H9 (cell line): ENCODE measurements at regions not wholly inside any gene's neighbourhood (a gene's known extent, or its start where the extent isn't known, plus 50 kb on each side); places are given as distances from the start of the nearest gene placed in this dataset.

Source experiments
- DNase-seq: peaks from one replicate; pipeline ENCODE4 v3.0.0-alpha.2; 2017
- H2AFZ ChIP-seq: one replicate; pipeline ENCODE4 v1.6.1; 2013; ENCODE audit warnings: mild to moderate bottlenecking, low read length, control low read depth, moderate library complexity
- H2AK5ac ChIP-seq: 2 replicates; pipeline ENCODE4 v1.6.1; 2013; ENCODE audit warnings: low read length, control low read depth, mixed read lengths; ENCODE audit not compliant: insufficient read length
- H2BK120ac ChIP-seq: one replicate; pipeline ENCODE4 v1.6.1; 2013; ENCODE audit warnings: low read depth, mild to moderate bottlenecking, low read length, control low read depth, inconsistent platforms; ENCODE audit not compliant: poor library complexity, severe bottlenecking
- H2BK12ac ChIP-seq: 2 replicates; pipeline ENCODE4 v1.6.1; 2013; ENCODE audit warnings: low read length, control low read depth, mixed read lengths, low read depth; ENCODE audit not compliant: insufficient read length
- H2BK15ac ChIP-seq: 2 replicates; pipeline ENCODE4 v1.6.1; 2013; ENCODE audit warnings: low read depth, low read length, control low read depth
- H2BK20ac ChIP-seq: one replicate; pipeline ENCODE4 v1.6.1; 2013; ENCODE audit warnings: low read depth, mild to moderate bottlenecking, low read length, control low read depth, inconsistent platforms; ENCODE audit not compliant: poor library complexity, severe bottlenecking
- H2BK5ac ChIP-seq: 2 replicates; pipeline ENCODE4 v1.6.1; 2013; ENCODE audit warnings: low read length, control low read depth, mixed read lengths; ENCODE audit not compliant: insufficient read length
- H3K14ac ChIP-seq: 2 replicates; pipeline ENCODE4 v1.6.1; 2013; ENCODE audit warnings: low read length, control low read depth; ENCODE audit not compliant: insufficient read depth
- H3K18ac ChIP-seq: 2 replicates; pipeline ENCODE4 v1.6.1; 2013; ENCODE audit warnings: low read depth, mild to moderate bottlenecking, mixed read lengths, low read length, control low read depth; ENCODE audit not compliant: insufficient read length
- H3K23ac ChIP-seq: 2 replicates; pipeline ENCODE4 v1.6.1; 2013; ENCODE audit warnings: low read length, control low read depth, mixed read lengths, low read depth; ENCODE audit not compliant: insufficient read length
- H3K23me2 ChIP-seq: 2 replicates; pipeline ENCODE4 v1.6.1; 2013; ENCODE audit warnings: low read depth, mild to moderate bottlenecking, mixed read lengths, low read length, control low read depth; ENCODE audit not compliant: insufficient read length, poor library complexity, severe bottlenecking
- H3K27ac ChIP-seq: 2 replicates; pipeline ENCODE4 v1.5.1; 2013; ENCODE audit warnings: low read length, control low read depth, mixed read lengths, low read depth; ENCODE audit not compliant: insufficient read length
- H3K27me3 ChIP-seq: 2 replicates; pipeline ENCODE4 v1.6.1; 2013; ENCODE audit warnings: low read length, control low read depth, inconsistent platforms; ENCODE audit not compliant: insufficient read depth
- H3K4ac ChIP-seq: 2 replicates; pipeline ENCODE4 v1.6.1; 2013; ENCODE audit warnings: low read depth, mild to moderate bottlenecking, control low read depth, inconsistent platforms, low read length, moderate library complexity
- H3K4me1 ChIP-seq: 2 replicates; pipeline ENCODE4 v1.6.1; 2013; ENCODE audit warnings: low read length, control low read depth, inconsistent platforms; ENCODE audit not compliant: insufficient read depth
- H3K4me2 ChIP-seq: 2 replicates; pipeline ENCODE4 v1.6.1; 2013; ENCODE audit warnings: low read length, control low read depth, mixed read lengths; ENCODE audit not compliant: insufficient read length, insufficient read depth
- H3K56ac ChIP-seq: 2 replicates; pipeline ENCODE4 v1.6.1; 2013; ENCODE audit warnings: low read depth, mild to moderate bottlenecking, mixed read lengths, low read length, control low read depth; ENCODE audit not compliant: insufficient read length
- H3K79me1 ChIP-seq: 2 replicates; pipeline ENCODE4 v1.6.1; 2013; ENCODE audit warnings: low read depth, mild to moderate bottlenecking, moderate library complexity, low read length, control low read depth, inconsistent platforms; ENCODE audit not compliant: insufficient read depth, poor library complexity, severe bottlenecking
- H3K79me2 ChIP-seq: 2 replicates; pipeline ENCODE4 v1.6.1; 2013; ENCODE audit warnings: low read length, control low read depth, inconsistent platforms; ENCODE audit not compliant: insufficient read depth
- H3K9ac ChIP-seq: 2 replicates; pipeline ENCODE4 v1.6.1; 2013; ENCODE audit warnings: low read length, control low read depth, mixed read lengths; ENCODE audit not compliant: insufficient read length; ENCODE audit errors: extremely low read depth
- H3K9me3 ChIP-seq: one replicate; pipeline ENCODE4 v1.6.1; 2013; ENCODE audit warnings: low read depth, low read length, inconsistent platforms; ENCODE audit not compliant: control insufficient read depth
- H3T11ph ChIP-seq: one replicate; pipeline ENCODE4 v1.6.1; 2013; ENCODE audit warnings: mild to moderate bottlenecking, low read length, control low read depth, inconsistent platforms
- H4K20me1 ChIP-seq: one replicate; pipeline ENCODE4 v1.6.1; 2013; ENCODE audit not compliant: control insufficient read depth, insufficient read length, insufficient read depth
- H4K5ac ChIP-seq: 2 replicates; pipeline ENCODE4 v1.6.1; 2013; ENCODE audit warnings: low read depth, mild to moderate bottlenecking, mixed read lengths, low read length, control low read depth; ENCODE audit not compliant: insufficient read length
- H4K8ac ChIP-seq: replicated peaks from 2 replicates; pipeline ENCODE4 v1.6.1; 2013; ENCODE audit warnings: low read length, control low read depth, mixed read lengths, low read depth; ENCODE audit not compliant: insufficient read length
- H4K91ac ChIP-seq: 2 replicates; pipeline ENCODE4 v1.6.1; 2013; ENCODE audit warnings: low read depth, mild to moderate bottlenecking, moderate library complexity, mixed read lengths, low read length, control low read depth; ENCODE audit not compliant: insufficient read length
- H3K27ac Mint-ChIP-seq, 3 experiments: 2 replicates in 2 of 3; 3 replicates in 1 of 3; pipeline ENCODE4 v1.8.0; 2020 to 2021; ENCODE audit warnings: mixed read lengths in 3 of 3, mild to moderate bottlenecking in 1 of 3, moderate library complexity in 1 of 3
- H3K27me3 Mint-ChIP-seq: 2 replicates; pipeline ENCODE4 v1.8.0; 2021; ENCODE audit warnings: low read depth, mild to moderate bottlenecking, moderate library complexity, mixed read lengths
- H3K36me3 Mint-ChIP-seq, 3 experiments: 2 replicates in 2 of 3; 3 replicates in 1 of 3; pipeline ENCODE4 v1.8.0; 2020 to 2021; ENCODE audit warnings: low read depth in 3 of 3, mixed read lengths in 3 of 3; ENCODE audit not compliant: insufficient read depth in 1 of 3
- H3K4me1 Mint-ChIP-seq, 2 experiments: 2 replicates each; pipeline ENCODE4 v1.8.0; 2020; ENCODE audit warnings: mixed read lengths in 2 of 2
- H3K4me3 Mint-ChIP-seq, 2 experiments: 2 replicates in 1 of 2; 3 replicates in 1 of 2; pipeline ENCODE4 v1.8.0; 2020 to 2021; ENCODE audit warnings: mild to moderate bottlenecking in 2 of 2, mixed read lengths in 2 of 2, moderate library complexity in 1 of 2
- H3K9me3 Mint-ChIP-seq, 2 experiments: 2 replicates in 1 of 2; 3 replicates in 1 of 2; pipeline ENCODE4 v1.8.0; 2020; ENCODE audit warnings: mild to moderate bottlenecking in 2 of 2, mixed read lengths in 2 of 2, moderate library complexity in 1 of 2
- CTCF ChIP-seq: fragments of 200-600 bp; sonication (generic); conservative IDR thresholded peaks from 3 replicates; pipeline ENCODE4 v1.8.0; 2021; ENCODE audit warnings: antibody characterized with exemption, mild to moderate bottlenecking
- WGBS: extraction: QIAGEN DNeasy Blood & Tissue Kit; methylation state at CpG from one replicate; pipeline ENCODE4 v1.1.7; 2013; ENCODE audit warnings: missing lambda C conversion rate, low lambda C conversion rate, mixed read lengths; ENCODE audit not compliant: insufficient read length; ENCODE audit errors: extremely low coverage; 5-methylcytosine and 5-hydroxymethylcytosine counted together

- H4K91ac ChIP-seq, result no peak overlapping the region
- no peak overlapping the region for H3K14ac ChIP-seq
- H3K4me1 ChIP-seq, result no peaks in the 10 kb centered on the region
- H3K4me3 Mint-ChIP-seq, result no peak overlapping the region; a peak in 1 of 5 replicates
- no peak overlapping the region for H2AK5ac ChIP-seq
- no peaks in the 10 kb centered on the region for H3K79me2 ChIP-seq
- H4K5ac ChIP-seq, result no peak overlapping the region
- WGBS, result no CpG with 5 or more reads among the region's 9 CpGs
- H3K4me1 Mint-ChIP-seq, result peaks cover 12 to 20% of the 10 kb centered on the region in 2 experiments
- H3K9me3 ChIP-seq, result no peaks in the 10 kb centered on the region
- H3K27ac ChIP-seq, result no peak overlapping the region
- no peak overlapping the region for H2BK5ac ChIP-seq
- H3K23me2 ChIP-seq, result no peaks in the 10 kb centered on the region
- H3K9ac ChIP-seq, result no peak overlapping the region
- H3K79me1 ChIP-seq, result no peaks in the 10 kb centered on the region
- TF ChIP-seq CTCF, result no peak
- no peak overlapping the region for H3T11ph ChIP-seq
- no peak overlapping the region for H2BK15ac ChIP-seq
- no peaks in the 10 kb centered on the region for H3K9me3 Mint-ChIP-seq
- H2BK120ac ChIP-seq, result no peak overlapping the region
- H2BK20ac ChIP-seq, result no peak overlapping the region
- peak overlapping the region; percentile 45 for H3K18ac ChIP-seq
- DNase-seq, result no peak
- no peaks in the 10 kb centered on the region for H3K27me3 ChIP-seq
- H3K27me3 Mint-ChIP-seq, result no peaks in the 10 kb centered on the region
- H4K8ac ChIP-seq, result no peak overlapping the region
- H3K23ac ChIP-seq, result no peak overlapping the region
- no peak overlapping the region for H3K4ac ChIP-seq
- no peak overlapping the region for H3K56ac ChIP-seq
- H3K4me2 ChIP-seq, result no peak overlapping the region
- H3K27ac Mint-ChIP-seq, result peak overlapping the region in 2 of 3 experiments; percentile 18 to 19; a peak in 2 of 7 replicates
- peak overlapping the region; percentile 78 for H2AFZ ChIP-seq
- H3K36me3 Mint-ChIP-seq, result no peaks in the 10 kb centered on the region
- no peak overlapping the region for H2BK12ac ChIP-seq
- H4K20me1 ChIP-seq, result no peaks in the 10 kb centered on the region
Observed at GRCh38 chr18:11392980-11393885, 216.2 kb upstream of the SLC35G4 start.
